ENCODE measurements at regions not wholly inside any gene's neighbourhood (a gene's known extent, or its start where the extent isn't known, plus 50 kb on each side); places are given as distances from the start of the nearest gene placed in this dataset.
"Not testable (repeated sequence)": the region's sequence is repeated elsewhere in the genome, so short reads cannot be mapped to it uniquely, and the experiment has no call there.

DNA sequence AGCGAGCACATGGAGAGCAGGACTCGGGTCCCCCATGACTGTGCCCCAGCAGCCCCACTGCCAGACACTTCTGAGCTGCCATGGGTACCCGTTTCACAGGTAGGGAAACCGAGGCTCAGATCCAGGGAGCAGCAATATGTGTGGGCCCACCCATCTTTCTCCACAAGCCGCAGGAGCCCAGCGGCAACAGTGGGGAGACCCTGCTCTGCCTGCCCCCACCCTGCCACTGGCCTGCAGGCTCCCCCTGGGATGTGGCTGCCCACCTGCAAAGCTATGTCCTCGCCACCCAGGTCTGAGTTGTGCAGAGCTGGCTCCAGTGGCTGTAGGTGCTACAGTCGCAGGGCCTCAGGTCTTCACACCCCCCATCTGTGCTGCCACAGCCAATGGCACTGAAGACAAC lies 50.6 kb upstream of the C1QTNF9B start:
- DNase-seq: no peak

GRCh38 chr13:23949200-23949599 lies 51.9 kb upstream of the C1QTNF9B start:
- no peak for DNase-seq

DNA sequence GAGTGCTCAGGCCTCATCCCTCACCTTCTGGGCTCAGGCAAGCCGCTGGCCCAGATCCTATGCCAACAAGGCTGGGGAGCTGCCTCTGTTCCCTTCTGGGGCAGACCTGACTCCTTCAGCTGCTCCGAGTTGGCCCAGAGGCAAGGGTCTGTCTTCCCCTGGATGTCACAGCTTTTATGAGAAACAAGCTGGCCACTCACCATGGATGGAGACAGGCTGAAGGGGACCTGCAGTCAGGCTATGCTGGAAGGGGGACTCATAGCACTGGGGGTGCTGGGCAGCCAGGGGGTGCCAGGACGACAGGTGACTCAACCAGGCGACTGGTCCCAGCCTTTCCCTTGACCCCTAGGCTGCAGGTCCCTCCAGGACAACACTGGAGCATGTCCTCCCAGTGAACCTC lies 52.4 kb upstream of the C1QTNF9B start:
- no peak for DNase-seq

DNA sequence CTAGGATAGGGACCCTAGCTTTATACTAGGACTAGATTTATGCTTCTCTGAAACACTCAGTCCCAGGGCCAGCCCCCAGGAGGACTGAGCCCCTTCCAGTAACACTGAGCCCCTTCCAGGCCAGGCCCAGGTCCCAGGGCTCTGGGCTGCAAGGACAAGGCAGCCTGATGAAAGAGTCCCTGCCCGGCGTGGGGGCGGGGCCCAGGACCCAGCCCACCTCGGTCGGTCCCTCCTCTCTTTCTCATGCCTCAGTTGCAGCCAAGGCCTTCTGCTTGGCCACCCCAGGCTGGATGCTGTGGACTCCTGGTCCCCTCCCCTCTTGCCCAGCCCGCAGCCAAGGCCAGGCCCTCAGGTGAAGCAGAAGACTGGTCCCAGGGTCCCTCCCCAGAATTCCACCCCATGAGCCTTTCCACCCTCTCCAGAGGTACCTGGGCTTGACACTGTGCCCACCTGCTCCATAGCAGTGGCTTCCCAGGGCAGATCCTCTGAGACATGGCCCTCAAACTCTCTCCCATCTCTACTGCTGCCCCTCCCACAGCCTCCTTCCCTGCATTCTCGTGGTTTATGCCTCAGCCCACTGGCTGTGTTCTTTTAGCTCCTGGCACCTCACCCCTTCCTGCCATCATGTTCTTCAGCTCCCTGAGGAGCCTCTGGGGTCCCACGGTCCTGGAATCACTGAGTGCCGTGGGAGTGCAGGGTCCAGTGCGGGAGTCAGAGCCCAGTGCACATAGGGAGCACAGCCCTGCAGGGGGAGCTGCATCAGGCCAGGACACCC lies 53.6 kb upstream of the C1QTNF9B start:
- no peak for DNase-seq

GRCh38 chr13:23952796-23953195 lies 55.5 kb upstream of the C1QTNF9B start:
- no peak for DNase-seq

GRCh38 chr13:23953860-23954512 lies 56.7 kb upstream of the C1QTNF9B start:
- no peak for DNase-seq

- no peak for DNase-seq
Measured at GRCh38 chr13:23955064-23955463, 57.8 kb upstream of the C1QTNF9B start.

- DNase-seq: peak; percentile 35
Measured at GRCh38 chr13:23956106-23956505, 58.8 kb upstream of the C1QTNF9B start.

DNA sequence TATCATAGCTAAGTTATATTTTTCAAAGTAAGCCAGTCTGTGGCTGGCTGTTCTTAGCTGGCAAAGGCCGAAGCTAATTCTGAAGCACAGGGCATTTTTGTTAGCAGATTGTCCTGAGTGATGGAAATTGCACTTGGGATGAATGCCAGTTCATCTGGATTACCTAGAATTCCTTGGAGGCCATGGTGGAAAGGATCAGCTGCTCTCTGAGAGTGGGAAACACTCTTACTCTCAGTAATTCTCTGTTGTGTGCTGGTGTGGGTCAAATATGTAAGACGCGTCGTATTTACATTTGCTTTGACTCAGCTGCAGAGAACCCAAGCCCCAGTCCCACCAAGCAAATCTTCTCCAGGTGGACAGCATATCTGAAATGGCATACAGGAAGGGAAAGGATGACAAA lies 60.7 kb upstream of the C1QTNF9B start:
- peak; percentile 10 for DNase-seq

DNA sequence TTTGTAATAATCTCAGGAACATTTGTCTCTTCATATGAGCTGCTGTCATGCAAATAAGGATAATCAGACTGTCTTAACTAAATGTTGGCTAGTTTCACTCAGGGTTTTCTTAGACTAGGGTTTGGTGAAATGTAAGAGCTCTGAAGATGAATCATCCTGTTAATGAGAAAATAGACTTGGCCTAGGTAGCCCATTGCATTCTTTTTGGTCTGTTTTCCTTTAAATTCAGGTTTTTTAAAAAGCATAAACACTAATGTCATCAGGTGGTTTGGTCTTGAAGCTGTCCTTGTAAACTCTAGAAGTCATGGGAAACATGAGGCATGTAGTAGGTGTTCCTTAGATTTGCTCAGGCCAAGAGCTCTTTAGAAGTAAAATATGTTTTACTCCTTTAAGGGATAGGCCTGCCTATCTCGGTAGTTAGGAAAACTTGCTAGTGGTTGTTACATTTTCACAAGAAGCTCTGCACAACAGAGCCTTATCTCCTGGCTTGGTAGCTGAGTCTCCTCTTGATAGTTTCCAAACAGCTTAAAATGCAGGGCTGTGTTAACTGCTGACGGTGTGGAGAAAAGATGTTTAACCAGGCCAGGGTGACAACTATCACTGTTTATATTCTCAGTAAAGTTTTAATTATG lies 62.0 kb upstream of the C1QTNF9B start:
- peak; percentile 43 for DNase-seq

GRCh38 chr13:23960566-23961156 lies 63.4 kb upstream of the C1QTNF9B start:
- peak; percentile 57 for DNase-seq

- no peak for DNase-seq
Measured at GRCh38 chr13:23963184-23963931, 66.1 kb upstream of the C1QTNF9B start.

GRCh38 chr13:23963947-23964346 lies 66.6 kb upstream of the C1QTNF9B start:
- no peak for DNase-seq

DNA sequence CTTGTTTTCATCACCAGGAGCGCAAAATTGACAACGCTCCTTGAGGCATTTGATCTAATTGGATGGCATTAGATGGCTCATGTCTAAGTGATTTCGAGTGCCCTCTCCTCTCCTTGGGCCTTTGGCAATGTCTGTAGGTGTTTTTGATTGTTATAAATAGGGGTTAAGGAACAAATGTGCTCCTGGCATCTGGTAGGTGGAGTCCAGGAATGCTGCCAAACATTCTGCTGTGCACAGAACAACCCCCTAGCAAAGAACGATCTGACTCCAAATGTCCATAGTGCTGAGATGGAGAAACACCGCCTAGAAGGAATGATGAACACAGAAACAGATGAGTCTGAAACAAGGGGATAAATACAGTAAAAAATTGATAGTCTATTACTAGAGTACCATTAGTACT lies 68.0 kb upstream of the C1QTNF9B start:
- DNase-seq: no peak

DNA sequence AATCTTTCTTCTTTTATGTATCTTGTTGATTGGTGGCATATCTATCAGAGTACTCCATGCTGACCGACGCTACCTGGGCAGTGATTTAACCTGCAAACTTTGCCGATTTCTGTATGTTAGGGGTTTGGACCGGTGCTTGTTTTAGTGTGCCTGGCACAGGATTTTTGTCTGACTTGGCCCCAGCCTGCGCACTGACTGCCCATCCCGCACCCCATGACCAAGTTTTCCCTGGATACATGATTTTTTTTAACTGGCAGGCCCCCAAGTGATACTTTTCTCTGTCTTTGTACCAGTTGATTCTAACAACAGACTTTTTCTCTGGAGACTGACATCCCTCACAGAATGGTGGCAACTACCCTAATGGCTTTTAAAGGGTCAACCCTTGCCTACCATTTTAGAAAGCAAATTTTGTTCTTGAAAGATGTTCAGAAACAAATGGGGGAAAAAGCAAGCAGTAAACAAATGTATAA lies 69.0 kb upstream of the C1QTNF9B start:
- no peak for DNase-seq

- no peak for DNase-seq
Measured at GRCh38 chr13:23966691-23967615, 69.7 kb upstream of the C1QTNF9B start.

DNA sequence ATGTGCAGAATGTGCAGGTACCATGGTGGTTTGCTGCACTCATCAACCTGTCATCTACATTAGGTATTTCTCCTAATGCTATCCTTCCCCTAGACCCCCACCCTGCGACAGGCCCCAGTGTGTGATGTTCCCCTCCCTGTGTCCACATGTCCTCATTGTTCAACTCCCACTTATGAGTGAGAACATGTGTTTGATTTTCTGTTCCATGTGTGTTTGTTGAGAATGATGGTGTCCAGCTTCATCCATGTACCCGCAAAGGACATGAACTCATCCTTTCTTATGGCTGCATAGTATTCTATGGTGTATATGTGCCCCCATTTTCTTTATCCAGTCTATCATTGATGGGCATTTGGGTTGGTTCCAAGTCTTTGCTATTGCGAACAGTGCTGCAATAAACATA lies 70.5 kb upstream of the C1QTNF9B start:
- not testable (repeated sequence) for DNase-seq

- peak; percentile 39 for DNase-seq
Measured at GRCh38 chr13:23969647-23970046, 72.3 kb upstream of the C1QTNF9B start.

DNA sequence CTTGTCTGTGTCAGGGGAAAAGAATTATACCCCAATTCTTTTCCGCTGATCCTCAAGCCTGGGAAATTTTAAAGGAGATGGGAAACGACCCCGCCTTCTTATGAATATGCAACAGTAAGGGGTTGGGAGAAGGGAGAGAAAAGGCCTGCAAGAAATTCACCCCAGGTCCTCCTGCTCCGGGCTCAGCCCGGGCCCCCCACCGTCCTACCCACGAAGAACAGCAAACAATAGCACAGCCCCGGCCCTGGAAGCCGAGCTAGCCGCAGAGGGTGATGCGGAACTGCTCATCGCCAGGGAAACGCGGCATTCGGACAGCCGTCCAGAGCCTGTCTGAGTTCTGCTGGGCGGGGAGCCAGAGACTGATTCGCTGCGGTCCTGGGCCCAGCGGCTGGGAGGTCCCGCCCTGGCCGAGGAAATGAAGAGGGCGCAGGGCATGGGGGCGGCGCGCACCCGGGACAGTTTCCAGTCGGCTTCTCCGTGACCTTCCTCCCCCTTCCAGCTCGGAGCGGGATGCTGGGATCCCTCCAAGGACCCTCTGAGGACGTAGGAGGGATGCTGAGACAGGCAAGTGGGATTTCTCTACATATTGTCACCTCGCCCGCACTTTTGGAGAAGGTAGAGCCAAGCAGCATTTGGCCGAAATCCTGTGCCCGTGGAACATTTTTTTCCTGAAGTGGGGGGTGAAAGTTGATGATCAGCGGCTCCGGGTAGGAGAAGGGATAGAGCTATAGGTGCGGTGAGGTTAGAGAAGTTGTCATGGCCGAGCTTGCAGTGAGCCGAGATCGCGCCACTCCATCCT lies 82.3 kb upstream of the C1QTNF9B start:
- DNase-seq: peak; percentile 76

DNA sequence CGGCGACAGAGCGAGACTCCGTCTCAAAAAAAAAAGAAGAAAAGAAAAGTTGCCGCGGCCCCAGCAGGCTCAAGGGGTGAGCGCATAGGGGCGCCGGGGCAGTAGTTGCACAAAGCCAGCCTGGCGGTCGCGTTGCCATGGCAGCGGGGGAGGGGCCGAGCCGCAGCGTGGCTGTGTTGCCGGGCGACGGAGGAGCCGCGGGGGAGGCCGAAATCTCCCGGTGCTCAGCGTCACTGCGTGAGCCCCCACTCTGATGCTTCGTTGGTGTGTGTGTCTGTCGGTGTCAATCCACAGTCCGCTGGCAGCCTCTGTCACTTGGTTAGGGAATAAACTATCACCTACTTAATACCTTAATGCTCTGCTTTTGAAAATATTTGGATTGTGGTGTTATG lies 82.9 kb upstream of the C1QTNF9B start:
- DNase-seq: peak; percentile 71

DNA sequence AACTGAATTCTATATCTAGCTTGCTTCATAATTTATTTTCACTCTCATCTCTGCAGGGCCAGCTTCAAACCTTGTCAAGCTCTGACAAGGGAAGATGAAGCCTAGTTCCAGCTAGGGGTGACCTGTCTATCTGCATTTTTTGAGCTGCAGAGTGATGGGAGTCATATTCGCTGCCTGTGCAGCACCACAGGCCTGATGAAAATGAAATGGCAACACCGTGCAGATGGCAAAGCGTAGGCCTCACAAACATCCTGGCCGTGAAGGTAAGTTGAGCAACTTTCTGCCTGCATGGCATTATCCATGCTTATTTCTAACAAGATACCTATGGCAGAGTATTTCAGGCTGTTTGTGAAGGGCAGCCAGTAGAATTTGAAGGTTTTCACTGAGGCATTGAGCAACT lies 86.4 kb upstream of the C1QTNF9B start:
- DNase-seq: no peak

Measured in fibroblast of upper back skin (primary cell).